ENCODE measurements at regions not wholly inside any gene's neighbourhood (a gene's known extent, or its start where the extent isn't known, plus 50 kb on each side); places are given as distances from the start of the nearest gene placed in this dataset.

GRCh38 chr13:83286737-83287136 lies 595.5 kb downstream of the SLITRK1 start:
- TF ChIP-seq POLR2A (IDR thresholded peaks at IDR 0.05; ENCODE audit: extremely low read depth, insufficient read length) (no peak), CTCF (IDR thresholded peaks at IDR 0.05; ENCODE audit: low read depth, low read length) (no peak), MYC (IDR thresholded peaks at IDR 0.05; ENCODE audit: low read depth, low read length) (no peak), MAX (IDR thresholded peaks at IDR 0.05; ENCODE audit: low read depth, low read length) (no peak)
